ENCODE measurements at regions not wholly inside any gene's neighbourhood (a gene's known extent, or its start where the extent isn't known, plus 50 kb on each side); places are given as distances from the start of the nearest gene placed in this dataset.

DNA sequence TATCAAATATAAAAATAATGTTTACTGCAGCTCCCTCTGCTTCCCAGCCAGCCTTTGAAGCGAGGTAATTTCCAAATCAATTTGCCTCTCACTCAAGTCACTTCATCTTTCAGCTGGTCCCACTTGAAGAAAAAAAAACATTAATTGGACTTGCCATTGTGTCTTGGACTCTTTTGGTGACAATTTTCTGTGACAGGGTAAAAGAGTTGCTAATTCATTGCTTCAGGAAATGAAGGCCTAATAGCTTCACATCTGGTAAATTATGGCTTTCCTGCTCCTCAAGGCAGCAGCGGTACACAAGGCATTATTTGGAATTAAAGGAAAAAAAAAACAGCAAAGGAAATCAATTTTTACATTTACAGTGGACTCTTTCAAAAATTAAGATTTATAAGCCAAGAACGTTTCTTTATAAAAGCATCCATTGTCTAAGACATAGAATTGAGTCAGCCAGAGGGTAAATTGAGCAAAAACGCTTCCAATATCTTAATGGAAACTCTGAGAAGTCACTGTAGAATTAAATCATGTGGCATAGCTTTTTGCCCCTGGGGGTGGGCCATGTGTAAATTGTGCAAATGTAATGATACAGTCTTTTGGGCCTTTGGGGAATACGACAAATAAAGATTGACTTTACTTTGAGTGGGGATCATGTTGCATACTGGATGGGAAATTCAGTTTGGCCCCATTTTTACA, 102.5 kb downstream of the LYPLAL1 start:
- Mint-ChIP-seq H3K27ac (no peak overlapping the region), H3K36me3 (ENCODE audit: low read depth) (no peaks in the 10 kb centered on the region), H3K4me3 (no peak overlapping the region), H3K27me3 (no peaks in the 10 kb centered on the region), H3K9me3 (peaks cover 3% of the 10 kb centered on the region), H3K4me1 (ENCODE audit: low read depth) (no peaks in the 10 kb centered on the region)
- no peaks in the 10 kb centered on the region for H3K27me3 ChIP-seq (ENCODE audit: control insufficient read depth in 1 of 2, insufficient read depth in 2 of 2, low read length in 2 of 2)
- intact Hi-C loops (cut with DNase I, micrococcal nuclease), result no loop called here
- H3K36me3 ChIP-seq (ENCODE audit: insufficient read depth, low read length), result no peaks in the 10 kb centered on the region
- no peak overlapping the region for H3K4me3 ChIP-seq (ENCODE audit: low read length)
- H3K4me1 ChIP-seq (ENCODE audit: insufficient read depth, low read length), result no peaks in the 10 kb centered on the region
- ATAC-seq (ENCODE audit: poor library complexity) (no peak), DNase-seq (no peak)
- TF ChIP-seq, protein P1, sequence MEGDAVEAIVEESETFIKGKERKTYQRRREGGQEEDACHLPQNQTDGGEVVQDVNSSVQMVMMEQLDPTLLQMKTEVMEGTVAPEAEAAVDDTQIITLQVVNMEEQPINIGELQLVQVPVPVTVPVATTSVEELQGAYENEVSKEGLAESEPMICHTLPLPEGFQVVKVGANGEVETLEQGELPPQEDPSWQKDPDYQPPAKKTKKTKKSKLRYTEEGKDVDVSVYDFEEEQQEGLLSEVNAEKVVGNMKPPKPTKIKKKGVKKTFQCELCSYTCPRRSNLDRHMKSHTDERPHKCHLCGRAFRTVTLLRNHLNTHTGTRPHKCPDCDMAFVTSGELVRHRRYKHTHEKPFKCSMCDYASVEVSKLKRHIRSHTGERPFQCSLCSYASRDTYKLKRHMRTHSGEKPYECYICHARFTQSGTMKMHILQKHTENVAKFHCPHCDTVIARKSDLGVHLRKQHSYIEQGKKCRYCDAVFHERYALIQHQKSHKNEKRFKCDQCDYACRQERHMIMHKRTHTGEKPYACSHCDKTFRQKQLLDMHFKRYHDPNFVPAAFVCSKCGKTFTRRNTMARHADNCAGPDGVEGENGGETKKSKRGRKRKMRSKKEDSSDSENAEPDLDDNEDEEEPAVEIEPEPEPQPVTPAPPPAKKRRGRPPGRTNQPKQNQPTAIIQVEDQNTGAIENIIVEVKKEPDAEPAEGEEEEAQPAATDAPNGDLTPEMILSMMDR (IDR thresholded peaks at IDR 0.05), result no peak
- CTCF ChIA-PET, result no interaction called here
- no peak overlapping the region for H3K27ac ChIP-seq (ENCODE audit: low read depth in 1 of 2, low read length in 2 of 2)
- H3K9me3 ChIP-seq (ENCODE audit: control insufficient read depth in 1 of 2, insufficient read depth in 1 of 2, low read length in 2 of 2), result no peaks in the 10 kb centered on the region
- POLR2A ChIA-PET, result no interaction called here

DNA sequence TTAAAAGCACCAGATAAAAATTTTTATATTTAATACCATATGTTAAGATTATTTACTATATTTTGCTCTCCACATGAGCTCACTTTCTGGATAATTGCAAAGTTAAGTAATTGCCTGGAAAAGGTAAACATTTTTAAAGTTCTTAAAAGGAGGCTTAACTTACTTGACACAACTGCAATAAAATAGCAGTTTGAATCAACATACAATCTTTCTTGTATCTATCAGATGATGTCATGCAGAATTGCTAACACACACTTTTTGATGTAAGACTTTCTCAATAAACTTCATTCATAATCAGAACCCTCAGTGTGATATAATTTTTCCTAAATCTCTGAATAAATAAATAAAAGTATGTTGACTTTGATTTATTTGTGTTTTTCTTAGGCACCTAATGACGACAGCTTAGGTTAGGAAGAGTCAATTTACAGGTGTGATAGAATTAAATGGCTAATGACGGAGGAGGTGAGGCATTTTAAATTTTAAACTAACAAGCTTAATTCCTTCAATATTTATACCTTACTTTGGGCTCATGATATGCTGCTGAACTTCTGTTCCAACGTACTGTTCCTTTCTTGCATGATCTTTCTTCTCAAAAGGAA, 99.5 kb downstream of the LYPLAL1 start:
- Histone ChIP-seq H3K4me3 (ENCODE audit: low read length) (no peak overlapping the region), H3K27ac (ENCODE audit: low read depth in 1 of 2, low read length in 2 of 2) (no peak overlapping the region), H3K36me3 (ENCODE audit: insufficient read depth, low read length) (no peaks in the 10 kb centered on the region), H3K4me1 (ENCODE audit: insufficient read depth, low read length) (no peaks in the 10 kb centered on the region), H3K9me3 (ENCODE audit: control insufficient read depth in 1 of 2, insufficient read depth in 1 of 2, low read length in 2 of 2) (no peaks in the 10 kb centered on the region), H3K27me3 (ENCODE audit: control insufficient read depth in 1 of 2, insufficient read depth in 2 of 2, low read length in 2 of 2) (no peaks in the 10 kb centered on the region)
- intact Hi-C loops (cut with DNase I, micrococcal nuclease), result no loop called here
- ChIA-PET CTCF (no interaction called here), POLR2A (no interaction called here)
- Mint-ChIP-seq H3K4me1 (ENCODE audit: low read depth) (no peaks in the 10 kb centered on the region), H3K4me3 (no peak overlapping the region), H3K27ac (no peak overlapping the region), H3K27me3 (no peaks in the 10 kb centered on the region), H3K9me3 (peaks cover 3% of the 10 kb centered on the region), H3K36me3 (ENCODE audit: low read depth) (no peaks in the 10 kb centered on the region)
- no peak for DNase-seq
- no peak for ATAC-seq (ENCODE audit: poor library complexity)
- TF ChIP-seq, protein P1 (IDR thresholded peaks at IDR 0.05), result no peak

DNA sequence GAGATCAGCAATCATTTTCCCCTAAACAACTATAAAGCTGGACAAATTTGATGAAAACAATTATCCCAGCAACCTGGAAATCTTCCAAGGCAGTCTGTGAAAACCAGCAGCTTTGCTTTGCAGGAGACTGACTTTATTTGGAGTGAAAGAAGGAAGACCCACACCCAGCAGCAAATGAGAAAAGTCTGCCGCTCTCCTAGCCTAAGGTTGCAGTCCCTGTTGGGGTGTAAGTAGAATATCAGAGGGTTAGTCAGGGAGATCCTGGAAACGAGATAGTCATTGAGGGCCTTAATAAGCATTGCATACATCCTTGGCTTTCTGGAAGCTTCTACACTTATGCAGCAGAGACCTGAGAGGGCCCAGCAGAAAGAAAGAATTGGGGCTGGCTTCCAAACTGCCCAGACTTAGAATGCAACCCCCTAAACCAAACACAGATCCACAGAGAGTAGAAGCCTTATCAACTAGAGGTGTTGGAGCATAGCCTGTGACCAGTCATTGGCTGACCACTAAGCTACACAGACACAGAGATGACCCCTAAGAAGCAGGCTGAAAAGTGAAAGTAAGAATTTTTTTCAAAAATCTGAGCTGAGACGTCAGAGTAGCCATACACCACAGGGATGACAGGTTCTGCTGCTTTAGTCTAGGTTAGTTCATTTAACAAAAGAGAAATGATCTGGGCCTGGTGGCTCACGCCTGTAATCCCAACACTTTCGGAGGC, 98.3 kb downstream of the LYPLAL1 start:
- CTCF ChIA-PET, result no interaction called here
- H3K27ac Mint-ChIP-seq, result no peak overlapping the region
- POLR2A ChIA-PET, result no interaction called here
- H3K4me3 ChIP-seq (ENCODE audit: low read length), result no peak overlapping the region
- H3K9me3 ChIP-seq (ENCODE audit: control insufficient read depth in 1 of 2, insufficient read depth in 1 of 2, low read length in 2 of 2), result no peaks in the 10 kb centered on the region
- H3K9me3 Mint-ChIP-seq, result no peaks in the 10 kb centered on the region
- no peak overlapping the region for H3K4me3 Mint-ChIP-seq
- intact Hi-C loops (cut with DNase I, micrococcal nuclease), result no loop called here
- H3K36me3 Mint-ChIP-seq (ENCODE audit: low read depth), result no peaks in the 10 kb centered on the region
- TF ChIP-seq, protein P1 (IDR thresholded peaks at IDR 0.05), result no peak
- DNase-seq (no peak), ATAC-seq (ENCODE audit: poor library complexity) (no peak)
- H3K4me1 Mint-ChIP-seq (ENCODE audit: low read depth), result no peaks in the 10 kb centered on the region
- H3K27me3 Mint-ChIP-seq, result no peaks in the 10 kb centered on the region
- H3K27ac ChIP-seq (ENCODE audit: low read depth in 1 of 2, low read length in 2 of 2), result no peak overlapping the region
- no peaks in the 10 kb centered on the region for H3K36me3 ChIP-seq (ENCODE audit: insufficient read depth, low read length)
- no peaks in the 10 kb centered on the region for H3K27me3 ChIP-seq (ENCODE audit: control insufficient read depth in 1 of 2, insufficient read depth in 2 of 2, low read length in 2 of 2)
- no peaks in the 10 kb centered on the region for H3K4me1 ChIP-seq (ENCODE audit: insufficient read depth, low read length)
